ENCODE measurements at regions not wholly inside any gene's neighbourhood (a gene's known extent, or its start where the extent isn't known, plus 50 kb on each side); places are given as distances from the start of the nearest gene placed in this dataset.

DNA sequence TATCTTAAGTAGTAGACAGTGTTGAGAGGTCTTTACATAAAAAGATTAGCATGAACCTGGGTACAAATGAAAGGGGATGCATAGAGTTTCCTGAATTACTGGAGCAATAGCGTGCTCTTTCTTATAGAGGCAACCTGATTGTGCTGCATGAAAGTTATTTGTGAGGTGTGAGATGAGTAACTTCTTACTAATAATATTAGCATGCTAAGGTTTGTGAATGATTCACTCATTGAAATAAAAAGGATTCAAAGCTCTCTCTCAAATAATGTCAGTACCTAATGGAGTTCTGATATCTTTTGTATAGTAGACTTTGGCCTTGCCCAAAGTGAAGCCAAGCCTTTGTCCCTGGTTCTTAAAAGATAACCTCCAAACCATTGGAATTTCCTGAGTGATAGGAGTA, 131.0 kb upstream of the CXXC4 start:
- Histone ChIP-seq H3K36me3 (no peaks in the 10 kb centered on the region), H3K4me1 (no peaks in the 10 kb centered on the region), H3K4me3 (no peak overlapping the region), H3K9me3 (no peaks in the 10 kb centered on the region), H3K27ac (replicated peaks in 1 of 4) (no peak overlapping the region), H3K27me3 (no peaks in the 10 kb centered on the region)
- TF ChIP-seq, protein P1, sequence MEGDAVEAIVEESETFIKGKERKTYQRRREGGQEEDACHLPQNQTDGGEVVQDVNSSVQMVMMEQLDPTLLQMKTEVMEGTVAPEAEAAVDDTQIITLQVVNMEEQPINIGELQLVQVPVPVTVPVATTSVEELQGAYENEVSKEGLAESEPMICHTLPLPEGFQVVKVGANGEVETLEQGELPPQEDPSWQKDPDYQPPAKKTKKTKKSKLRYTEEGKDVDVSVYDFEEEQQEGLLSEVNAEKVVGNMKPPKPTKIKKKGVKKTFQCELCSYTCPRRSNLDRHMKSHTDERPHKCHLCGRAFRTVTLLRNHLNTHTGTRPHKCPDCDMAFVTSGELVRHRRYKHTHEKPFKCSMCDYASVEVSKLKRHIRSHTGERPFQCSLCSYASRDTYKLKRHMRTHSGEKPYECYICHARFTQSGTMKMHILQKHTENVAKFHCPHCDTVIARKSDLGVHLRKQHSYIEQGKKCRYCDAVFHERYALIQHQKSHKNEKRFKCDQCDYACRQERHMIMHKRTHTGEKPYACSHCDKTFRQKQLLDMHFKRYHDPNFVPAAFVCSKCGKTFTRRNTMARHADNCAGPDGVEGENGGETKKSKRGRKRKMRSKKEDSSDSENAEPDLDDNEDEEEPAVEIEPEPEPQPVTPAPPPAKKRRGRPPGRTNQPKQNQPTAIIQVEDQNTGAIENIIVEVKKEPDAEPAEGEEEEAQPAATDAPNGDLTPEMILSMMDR (IDR thresholded peaks at IDR 0.05): no peak
- intact Hi-C loops (cut with DNase I): no loop called here
- no peak for DNase-seq (ENCODE audit: extremely low spot score)
- 93% methylated on average over 1 of the region's 1 CpG for WGBS

DNA sequence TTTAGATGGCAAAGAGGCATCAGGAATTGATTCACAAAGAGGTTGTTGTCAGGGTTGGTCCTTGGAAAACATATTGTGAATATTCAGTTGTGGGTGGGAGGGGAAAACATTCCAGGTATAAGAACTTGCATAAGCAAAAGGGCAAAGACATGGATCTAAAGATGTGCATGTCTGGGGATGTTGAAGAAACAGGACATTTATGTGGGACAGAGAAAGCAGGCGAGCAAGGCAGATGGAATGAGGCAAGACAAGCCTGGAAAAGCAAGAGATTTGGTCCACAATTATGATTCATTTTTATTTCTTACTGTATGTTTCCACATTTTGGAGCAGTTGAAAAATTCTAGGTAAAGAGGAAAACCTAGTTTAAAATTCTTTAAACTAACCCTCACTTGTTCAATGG, 134.9 kb upstream of the CXXC4 start:
- intact Hi-C loops (cut with DNase I): no loop called here

DNA sequence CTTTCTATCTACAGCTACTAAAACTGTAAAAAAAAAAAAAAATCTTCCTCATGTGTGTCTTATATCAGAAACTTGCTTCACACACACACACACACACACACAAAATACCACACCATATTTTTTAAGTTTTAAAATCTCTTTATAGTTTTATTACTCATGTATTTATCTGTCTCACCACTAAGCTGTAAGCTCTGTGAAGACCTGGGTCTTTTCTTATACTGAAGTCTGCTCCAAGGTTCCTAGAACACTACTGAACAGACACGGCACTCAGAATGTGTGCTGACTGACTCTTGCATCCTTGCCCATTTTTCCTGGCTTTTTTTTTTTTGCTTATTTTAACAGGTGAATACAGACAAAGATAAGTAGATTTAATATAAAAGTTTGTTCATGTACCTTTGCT, 135.6 kb upstream of the CXXC4 start:
- 43% methylated on average over 1 of the region's 1 CpG for WGBS
- intact Hi-C loops (cut with DNase I): no loop called here
- Histone ChIP-seq H3K27me3 (no peaks in the 10 kb centered on the region), H3K9me3 (no peaks in the 10 kb centered on the region), H3K4me3 (no peak overlapping the region), H3K36me3 (no peaks in the 10 kb centered on the region), H3K27ac (replicated peaks in 1 of 4) (no peak overlapping the region), H3K4me1 (no peaks in the 10 kb centered on the region)
- TF ChIP-seq POLR2A (IDR thresholded peaks at IDR 0.05; ENCODE audit: low read depth) (no peak), EP300 (IDR thresholded peaks at IDR 0.05) (no peak)
- DNase-seq (ENCODE audit: extremely low spot score): no peak

More for the DNA sequence above, 134.9 kb upstream of the CXXC4 start:
- 83% methylated on average over 1 of the region's 1 CpG for WGBS
- Histone ChIP-seq H3K4me1 (no peaks in the 10 kb centered on the region), H3K27ac (replicated peaks in 1 of 4) (no peak overlapping the region), H3K9me3 (no peaks in the 10 kb centered on the region), H3K36me3 (no peaks in the 10 kb centered on the region), H3K27me3 (no peaks in the 10 kb centered on the region), H3K4me3 (no peak overlapping the region)
- TF ChIP-seq, protein P1 (IDR thresholded peaks at IDR 0.05): no peak
- no peak for TF ChIP-seq EP300 (IDR thresholded peaks at IDR 0.05)
- DNase-seq (ENCODE audit: extremely low spot score): no peak

DNA sequence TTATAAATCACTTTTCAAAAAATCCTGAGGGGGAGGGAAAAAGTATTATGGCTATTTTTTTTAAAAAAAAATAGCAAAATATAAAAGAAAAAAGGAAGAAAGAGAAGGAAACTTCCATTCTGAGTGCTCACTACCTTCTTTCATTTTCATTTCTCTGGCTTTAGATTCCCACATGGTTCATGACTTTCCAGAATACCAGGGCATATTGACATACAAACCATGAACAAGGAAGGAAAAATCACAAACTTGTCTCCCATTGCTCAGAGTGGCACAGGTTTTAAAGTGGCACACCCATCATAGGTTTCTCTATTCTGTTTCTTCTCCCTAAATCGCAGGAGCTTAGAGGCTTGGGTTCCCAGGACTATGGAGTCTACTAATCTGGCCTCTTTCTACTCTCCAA, 136.3 kb upstream of the CXXC4 start:
- DNase-seq (ENCODE audit: extremely low spot score): no peak
- no peaks in the 10 kb centered on the region for H3K9me3 ChIP-seq
- intact Hi-C loops (cut with DNase I): no loop called here
- no peaks in the 10 kb centered on the region for H3K4me1 ChIP-seq
- H3K4me3 ChIP-seq: peak overlapping the region in 1 of 4 donors; percentile 7
- 96% methylated on average over 1 of the region's 1 CpG for WGBS
- H3K27me3 ChIP-seq: no peaks in the 10 kb centered on the region
- no peak overlapping the region for H3K27ac ChIP-seq (replicated peaks in 1 of 4)
- TF ChIP-seq POLR2AphosphoS5 (IDR thresholded peaks at IDR 0.05) (no peak), POLR2A (IDR thresholded peaks at IDR 0.05; ENCODE audit: low read depth) (no peak), EP300 (IDR thresholded peaks at IDR 0.05) (no peak)
- TF ChIP-seq, protein P1 (IDR thresholded peaks at IDR 0.05): no peak
- H3K36me3 ChIP-seq: no peaks in the 10 kb centered on the region

DNA sequence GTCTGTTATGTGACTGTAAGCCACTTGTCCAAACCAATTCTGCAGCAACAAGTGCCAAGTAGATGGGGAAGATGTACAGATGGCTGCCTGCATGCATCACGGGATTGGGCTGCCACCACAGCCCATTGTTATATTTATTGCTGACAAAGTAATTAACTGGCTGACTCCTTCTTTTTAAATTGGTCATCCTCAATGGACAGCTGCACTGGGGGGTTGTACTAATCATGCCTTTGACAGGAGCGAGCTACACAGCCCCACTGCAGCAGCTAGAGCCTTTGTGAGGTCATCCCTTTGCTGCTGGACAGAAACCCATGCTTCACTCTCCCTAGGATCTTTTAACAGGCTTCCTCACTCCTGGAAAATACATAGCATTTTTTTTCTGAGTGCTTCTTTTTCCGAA, 146.7 kb upstream of the CXXC4 start:
- no peak for DNase-seq (ENCODE audit: extremely low spot score)
- intact Hi-C loops (cut with DNase I): no loop called here
- Histone ChIP-seq H3K36me3 (no peaks in the 10 kb centered on the region), H3K4me1 (no peaks in the 10 kb centered on the region), H3K4me3 (no peak overlapping the region), H3K27me3 (no peaks in the 10 kb centered on the region), H3K27ac (replicated peaks in 1 of 4) (no peak overlapping the region), H3K9me3 (no peaks in the 10 kb centered on the region)
- WGBS: 71% methylated on average over 3 of the region's 3 CpGs
- TF ChIP-seq POLR2A (IDR thresholded peaks at IDR 0.05; ENCODE audit: low read depth): no peak
- no peak for TF ChIP-seq EP300 (IDR thresholded peaks at IDR 0.05)
- TF ChIP-seq POLR2AphosphoS5 (IDR thresholded peaks at IDR 0.05): no peak
- TF ChIP-seq, protein P1 (IDR thresholded peaks at IDR 0.05): no peak

All from esophagus muscularis mucosa (tissue), 4 donors.